Stomach (tissue), 4 donors: ENCODE measurements at regions not wholly inside any gene's neighbourhood (a gene's known extent, or its start where the extent isn't known, plus 50 kb on each side); places are given as distances from the start of the nearest gene placed in this dataset.

Experiments
- POLR2A ChIP-seq, 4 donors: fragments of 450-650 bp; IDR thresholded peaks; one replicate each; pipeline ENCODE4 v1.6.1; 2016; ENCODE audit warnings: antibody characterized with exemption in 4 of 4, control low read depth in 2 of 4, mild to moderate bottlenecking in 1 of 4, moderate library complexity in 1 of 4
- POLR2AphosphoS5 ChIP-seq, 3 donors: sonication (generic); formaldehyde crosslinking; IDR thresholded peaks; one replicate each; pipeline ENCODE4 v1.6.1; 2016; ENCODE audit warnings: antibody characterized with exemption in 3 of 3
- TF ChIP-seq, protein P1 (sequence below), 7 experiments: fragments of 450-650 bp in 4 of 7; fragments of 200-600 bp in 3 of 7; sonication (generic) in 3 of 7; IDR thresholded peaks; one replicate each; pipeline ENCODE4 v1.5.1; 2016 to 2019; ENCODE audit warnings: antibody characterized with exemption in 7 of 7, control low read depth in 2 of 7, mild to moderate bottlenecking in 1 of 7

DNA sequence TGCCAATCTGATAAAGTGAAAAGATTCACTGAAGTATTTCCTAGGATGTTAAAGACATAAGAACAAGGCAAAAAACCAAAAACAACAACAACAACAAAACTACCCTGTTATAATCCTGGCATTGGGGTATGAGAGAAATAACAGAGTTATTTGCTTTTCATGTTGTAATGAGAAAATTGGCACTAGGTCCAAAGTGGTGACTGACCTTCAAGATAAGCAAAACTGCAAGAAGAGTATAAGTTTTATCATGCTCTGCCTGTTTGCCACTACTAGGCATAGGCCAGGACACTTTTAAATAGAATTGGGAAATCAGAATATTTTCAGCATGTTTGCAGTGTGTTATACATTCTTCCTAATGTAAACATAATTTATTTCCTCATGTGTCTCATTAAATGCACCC is 140.1 kb upstream of the CPM start:
- TF ChIP-seq POLR2AphosphoS5 (IDR thresholded peaks at IDR 0.05) (no peak), POLR2A (IDR thresholded peaks at IDR 0.05) (no peak)
- TF ChIP-seq, protein P1, sequence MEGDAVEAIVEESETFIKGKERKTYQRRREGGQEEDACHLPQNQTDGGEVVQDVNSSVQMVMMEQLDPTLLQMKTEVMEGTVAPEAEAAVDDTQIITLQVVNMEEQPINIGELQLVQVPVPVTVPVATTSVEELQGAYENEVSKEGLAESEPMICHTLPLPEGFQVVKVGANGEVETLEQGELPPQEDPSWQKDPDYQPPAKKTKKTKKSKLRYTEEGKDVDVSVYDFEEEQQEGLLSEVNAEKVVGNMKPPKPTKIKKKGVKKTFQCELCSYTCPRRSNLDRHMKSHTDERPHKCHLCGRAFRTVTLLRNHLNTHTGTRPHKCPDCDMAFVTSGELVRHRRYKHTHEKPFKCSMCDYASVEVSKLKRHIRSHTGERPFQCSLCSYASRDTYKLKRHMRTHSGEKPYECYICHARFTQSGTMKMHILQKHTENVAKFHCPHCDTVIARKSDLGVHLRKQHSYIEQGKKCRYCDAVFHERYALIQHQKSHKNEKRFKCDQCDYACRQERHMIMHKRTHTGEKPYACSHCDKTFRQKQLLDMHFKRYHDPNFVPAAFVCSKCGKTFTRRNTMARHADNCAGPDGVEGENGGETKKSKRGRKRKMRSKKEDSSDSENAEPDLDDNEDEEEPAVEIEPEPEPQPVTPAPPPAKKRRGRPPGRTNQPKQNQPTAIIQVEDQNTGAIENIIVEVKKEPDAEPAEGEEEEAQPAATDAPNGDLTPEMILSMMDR (IDR thresholded peaks at IDR 0.05): no peak
